ENCODE measurements at regions not wholly inside any gene's neighbourhood (a gene's known extent, or its start where the extent isn't known, plus 50 kb on each side); places are given as distances from the start of the nearest gene placed in this dataset.

DNA sequence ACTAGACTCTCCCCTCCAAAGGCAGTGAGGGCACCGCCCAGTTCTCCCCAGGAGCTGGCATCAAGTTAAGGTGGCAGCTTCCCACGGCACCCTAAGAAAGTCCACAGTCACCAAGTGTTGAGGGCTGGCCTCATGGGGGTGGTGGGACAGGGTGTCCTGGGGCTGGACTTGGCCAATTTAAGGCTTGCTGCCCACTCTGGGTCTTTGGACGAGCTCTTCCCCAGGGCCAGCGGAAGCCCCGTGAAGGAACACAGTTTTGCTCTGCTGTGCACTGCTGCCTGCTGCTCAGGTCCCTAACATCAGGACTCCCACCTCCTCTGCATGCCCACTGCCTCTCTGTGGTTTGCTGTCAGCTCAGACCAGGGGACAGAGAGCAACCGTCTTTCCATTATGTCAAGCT lies 57.3 kb upstream of the TMEM72 start:
- peaks cover 4% of the 10 kb centered on the region; the same call in 1 of the 2 replicates for H3K27me3 ChIP-seq (ENCODE audit: insufficient read depth, low read length)
- no peak overlapping the region for H3K4me3 ChIP-seq (replicated peaks in 1 of 2; ENCODE audit: low read depth in 1 of 2, low read length in 2 of 2)
- no peak overlapping the region for H3K9ac ChIP-seq (ENCODE audit: low read length)
- no peak for ATAC-seq
- CTCF ChIA-PET = interaction anchor here (1.7 kb wide), 1 partner anchor 8 kb away, joined by 3 read pairs; no protein-coding TSS in a partner anchor
- POLR2A ChIA-PET = no interaction called here
- RAD21 ChIA-PET (ENCODE audit: low non-redundant PET in 1 of 2, low total read pairs in 2 of 2, uncharacterized antibody in 2 of 2, unreplicated experiment in 2 of 2) = no interaction called here
- H3K27ac ChIP-seq (ENCODE audit: low read depth, low read length) = no peak overlapping the region
- TF ChIP-seq RAD21 (IDR thresholded peaks at IDR 0.05; ENCODE audit: low read depth) = no peak
- TF ChIP-seq, protein P1, sequence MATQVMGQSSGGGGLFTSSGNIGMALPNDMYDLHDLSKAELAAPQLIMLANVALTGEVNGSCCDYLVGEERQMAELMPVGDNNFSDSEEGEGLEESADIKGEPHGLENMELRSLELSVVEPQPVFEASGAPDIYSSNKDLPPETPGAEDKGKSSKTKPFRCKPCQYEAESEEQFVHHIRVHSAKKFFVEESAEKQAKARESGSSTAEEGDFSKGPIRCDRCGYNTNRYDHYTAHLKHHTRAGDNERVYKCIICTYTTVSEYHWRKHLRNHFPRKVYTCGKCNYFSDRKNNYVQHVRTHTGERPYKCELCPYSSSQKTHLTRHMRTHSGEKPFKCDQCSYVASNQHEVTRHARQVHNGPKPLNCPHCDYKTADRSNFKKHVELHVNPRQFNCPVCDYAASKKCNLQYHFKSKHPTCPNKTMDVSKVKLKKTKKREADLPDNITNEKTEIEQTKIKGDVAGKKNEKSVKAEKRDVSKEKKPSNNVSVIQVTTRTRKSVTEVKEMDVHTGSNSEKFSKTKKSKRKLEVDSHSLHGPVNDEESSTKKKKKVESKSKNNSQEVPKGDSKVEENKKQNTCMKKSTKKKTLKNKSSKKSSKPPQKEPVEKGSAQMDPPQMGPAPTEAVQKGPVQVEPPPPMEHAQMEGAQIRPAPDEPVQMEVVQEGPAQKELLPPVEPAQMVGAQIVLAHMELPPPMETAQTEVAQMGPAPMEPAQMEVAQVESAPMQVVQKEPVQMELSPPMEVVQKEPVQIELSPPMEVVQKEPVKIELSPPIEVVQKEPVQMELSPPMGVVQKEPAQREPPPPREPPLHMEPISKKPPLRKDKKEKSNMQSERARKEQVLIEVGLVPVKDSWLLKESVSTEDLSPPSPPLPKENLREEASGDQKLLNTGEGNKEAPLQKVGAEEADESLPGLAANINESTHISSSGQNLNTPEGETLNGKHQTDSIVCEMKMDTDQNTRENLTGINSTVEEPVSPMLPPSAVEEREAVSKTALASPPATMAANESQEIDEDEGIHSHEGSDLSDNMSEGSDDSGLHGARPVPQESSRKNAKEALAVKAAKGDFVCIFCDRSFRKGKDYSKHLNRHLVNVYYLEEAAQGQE (IDR thresholded peaks at IDR 0.05; ENCODE audit: low read depth) = no peak
- TF ChIP-seq, protein P2, sequence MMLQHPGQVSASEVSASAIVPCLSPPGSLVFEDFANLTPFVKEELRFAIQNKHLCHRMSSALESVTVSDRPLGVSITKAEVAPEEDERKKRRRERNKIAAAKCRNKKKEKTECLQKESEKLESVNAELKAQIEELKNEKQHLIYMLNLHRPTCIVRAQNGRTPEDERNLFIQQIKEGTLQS (IDR thresholded peaks at IDR 0.05) = no peak
- TF ChIP-seq, protein P3, sequence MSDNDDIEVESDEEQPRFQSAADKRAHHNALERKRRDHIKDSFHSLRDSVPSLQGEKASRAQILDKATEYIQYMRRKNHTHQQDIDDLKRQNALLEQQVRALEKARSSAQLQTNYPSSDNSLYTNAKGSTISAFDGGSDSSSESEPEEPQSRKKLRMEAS (IDR thresholded peaks at IDR 0.05) = no peak
- TF ChIP-seq YY1 (IDR thresholded peaks at IDR 0.05; ENCODE audit: extremely low read depth, insufficient replicate concordance, low read depth, low read length) = no peak
- no peak for TF ChIP-seq POLR2AphosphoS5 (IDR thresholded peaks at IDR 0.05; ENCODE audit: low read depth, low read length)
- TF ChIP-seq FOSL1 (IDR thresholded peaks at IDR 0.05; ENCODE audit: low read depth) = no peak
- TF ChIP-seq CBX3 (IDR thresholded peaks at IDR 0.05; ENCODE audit: low read depth) = no peak
- no peak for TF ChIP-seq ELF1 (IDR thresholded peaks at IDR 0.05; ENCODE audit: borderline replicate concordance, low read depth)
- TF ChIP-seq ZFX (IDR thresholded peaks at IDR 0.05) = no peak
- no peak for TF ChIP-seq POLR2A (IDR thresholded peaks at IDR 0.05; ENCODE audit: borderline replicate concordance, extremely low read depth, insufficient read depth, insufficient read length)
- TF ChIP-seq, protein P4, sequence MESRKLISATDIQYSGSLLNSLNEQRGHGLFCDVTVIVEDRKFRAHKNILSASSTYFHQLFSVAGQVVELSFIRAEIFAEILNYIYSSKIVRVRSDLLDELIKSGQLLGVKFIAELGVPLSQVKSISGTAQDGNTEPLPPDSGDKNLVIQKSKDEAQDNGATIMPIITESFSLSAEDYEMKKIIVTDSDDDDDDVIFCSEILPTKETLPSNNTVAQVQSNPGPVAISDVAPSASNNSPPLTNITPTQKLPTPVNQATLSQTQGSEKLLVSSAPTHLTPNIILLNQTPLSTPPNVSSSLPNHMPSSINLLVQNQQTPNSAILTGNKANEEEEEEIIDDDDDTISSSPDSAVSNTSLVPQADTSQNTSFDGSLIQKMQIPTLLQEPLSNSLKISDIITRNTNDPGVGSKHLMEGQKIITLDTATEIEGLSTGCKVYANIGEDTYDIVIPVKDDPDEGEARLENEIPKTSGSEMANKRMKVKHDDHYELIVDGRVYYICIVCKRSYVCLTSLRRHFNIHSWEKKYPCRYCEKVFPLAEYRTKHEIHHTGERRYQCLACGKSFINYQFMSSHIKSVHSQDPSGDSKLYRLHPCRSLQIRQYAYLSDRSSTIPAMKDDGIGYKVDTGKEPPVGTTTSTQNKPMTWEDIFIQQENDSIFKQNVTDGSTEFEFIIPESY (IDR thresholded peaks at IDR 0.05; ENCODE audit: extremely low read depth, insufficient replicate concordance, low read length) = no peak
- no peak for TF ChIP-seq EZH2 (IDR thresholded peaks at IDR 0.05)
- no peak for TF ChIP-seq CEBPB (IDR thresholded peaks at IDR 0.05; ENCODE audit: low read depth)
- no peak for TF ChIP-seq ZNF274 (IDR thresholded peaks at IDR 0.05; ENCODE audit: low read depth, low read length)
- TF ChIP-seq SIN3A (IDR thresholded peaks at IDR 0.05; ENCODE audit: low read depth) = no peak
- TF ChIP-seq EZH2phosphoT487 (IDR thresholded peaks at IDR 0.05; ENCODE audit: borderline replicate concordance) = no peak
- TF ChIP-seq SP1 (IDR thresholded peaks at IDR 0.05; ENCODE audit: low read depth) = no peak
- H3K4me2 ChIP-seq (ENCODE audit: low read length) = no peak overlapping the region
- intact Hi-C loops (cut with micrococcal nuclease) = no loop called here
- H4K20me1 ChIP-seq (ENCODE audit: insufficient read depth) = no peaks in the 10 kb centered on the region
- DNase-seq (ENCODE audit: low read depth, low spot score) = no peak
- no TSS peak for BruUV-seq (replicated peaks)
- no peaks in the 10 kb centered on the region for H3K4me1 ChIP-seq (ENCODE audit: control insufficient read depth in 1 of 2, insufficient read depth in 2 of 2, low read length in 2 of 2)
- no peaks in the 10 kb centered on the region for H3K79me2 ChIP-seq (ENCODE audit: insufficient read depth, low read length)
- H3K9me2 ChIP-seq (ENCODE audit: insufficient read depth) = no peaks in the 10 kb centered on the region
- no peaks in the 10 kb centered on the region for H3K9me3 ChIP-seq (ENCODE audit: control insufficient read depth in 1 of 2, insufficient read depth in 1 of 2, low read depth in 1 of 2, low read length in 2 of 2)
- H2AFZ ChIP-seq (ENCODE audit: low read depth, low read length, poor library complexity, severe bottlenecking) = no peak overlapping the region
- no peaks in the 10 kb centered on the region for H3K36me3 ChIP-seq (ENCODE audit: control insufficient read depth in 1 of 2, insufficient read depth in 2 of 2, low read length in 2 of 2)

Measured in HCT116 (cell line).